Mesenchymal stem cell (in vitro differentiated cells and primary cell): ENCODE measurements at regions not wholly inside any gene's neighbourhood (a gene's known extent, or its start where the extent isn't known, plus 50 kb on each side); places are given as distances from the start of the nearest gene placed in this dataset.
"Not testable (repeated sequence)": the region's sequence is repeated elsewhere in the genome, so short reads cannot be mapped to it uniquely, and the experiment has no call there.

Experiments
- DNase-seq: peaks from one replicate; pipeline ENCODE4 v3.0.0-alpha.2; 2013
- H2AFZ ChIP-seq: one replicate; pipeline ENCODE4 v1.6.1; 2013; ENCODE audit warnings: low read depth, mild to moderate bottlenecking, control low read depth, inconsistent platforms, low read length, moderate library complexity
- H2AK5ac ChIP-seq: 2 replicates; pipeline ENCODE4 v1.6.1; 2013; ENCODE audit warnings: low read length, moderate library complexity, mild to moderate bottlenecking, inconsistent platforms; ENCODE audit not compliant: severe bottlenecking
- H2BK120ac ChIP-seq: one replicate; pipeline ENCODE4 v1.6.1; 2013; ENCODE audit warnings: low read depth, mild to moderate bottlenecking, inconsistent platforms, low read length, moderate library complexity
- H2BK12ac ChIP-seq, 2 experiments: one replicate each; pipeline ENCODE4 v1.6.1; 2013; ENCODE audit warnings: inconsistent platforms in 2 of 2, low read length in 2 of 2, mild to moderate bottlenecking in 2 of 2, moderate library complexity in 2 of 2, control low read depth in 1 of 2
- H2BK15ac ChIP-seq: one replicate; pipeline ENCODE4 v1.6.1; 2013; ENCODE audit warnings: mild to moderate bottlenecking, low read depth, inconsistent platforms; ENCODE audit not compliant: poor library complexity, severe bottlenecking
- H2BK5ac ChIP-seq: 2 replicates; pipeline ENCODE4 v1.6.1; 2013; ENCODE audit warnings: low read depth, mild to moderate bottlenecking, low read length, control low read depth, inconsistent platforms; ENCODE audit not compliant: poor library complexity, severe bottlenecking
- H3K14ac ChIP-seq, 2 experiments: one replicate each; pipeline ENCODE4 v1.6.1; 2013; ENCODE audit warnings: inconsistent platforms in 2 of 2, low read length in 2 of 2, control low read depth in 1 of 2, mild to moderate bottlenecking in 1 of 2, moderate library complexity in 1 of 2
- H3K18ac ChIP-seq, 2 experiments: one replicate each; pipeline ENCODE4 v1.6.1; 2013; ENCODE audit warnings: inconsistent platforms in 2 of 2, low read length in 2 of 2, control low read depth in 1 of 2, low read depth in 1 of 2, mild to moderate bottlenecking in 1 of 2
- H3K23ac ChIP-seq, 2 experiments: one replicate each; pipeline ENCODE4 v1.6.1; 2013; ENCODE audit warnings: inconsistent platforms in 2 of 2, low read length in 2 of 2, mild to moderate bottlenecking in 2 of 2, moderate library complexity in 2 of 2, control low read depth in 1 of 2
- H3K27ac ChIP-seq: 2 replicates; pipeline ENCODE4 v1.5.1; 2013; ENCODE audit warnings: mild to moderate bottlenecking, moderate library complexity, low read length, control low read depth, inconsistent platforms; ENCODE audit not compliant: poor library complexity, severe bottlenecking
- H3K27me3 ChIP-seq, 2 experiments: 2 replicates each; pipeline versions ENCODE4 v1.6.1 to v1.7.0; 2013; ENCODE audit warnings: low read length in 2 of 2, mild to moderate bottlenecking in 2 of 2, moderate library complexity in 2 of 2, control low read depth in 1 of 2, inconsistent platforms in 1 of 2; ENCODE audit not compliant: control insufficient read depth in 1 of 2, insufficient read depth in 1 of 2
- H3K36me3 ChIP-seq, 2 experiments: 2 replicates each; pipeline versions ENCODE4 v1.6.1 to v1.7.0; 2013; ENCODE audit warnings: low read length in 2 of 2, control low read depth in 1 of 2, inconsistent platforms in 1 of 2, low read depth in 1 of 2, mild to moderate bottlenecking in 1 of 2; ENCODE audit not compliant: insufficient read depth in 2 of 2, control insufficient read depth in 1 of 2
- H3K4ac ChIP-seq, 2 experiments: one replicate each; pipeline ENCODE4 v1.6.1; 2013; ENCODE audit warnings: inconsistent platforms in 2 of 2, low read length in 2 of 2, mild to moderate bottlenecking in 2 of 2, moderate library complexity in 2 of 2, control low read depth in 1 of 2, low read depth in 1 of 2
- H3K4me1 ChIP-seq: 2 replicates; pipeline ENCODE4 v1.6.1; 2013; ENCODE audit warnings: low read depth, low read length, control low read depth; ENCODE audit not compliant: control insufficient read depth, insufficient read depth
- H3K4me2 ChIP-seq: 2 replicates; pipeline ENCODE4 v1.6.1; 2013; ENCODE audit warnings: low read length, mild to moderate bottlenecking, inconsistent platforms; ENCODE audit not compliant: poor library complexity, severe bottlenecking
- H3K4me3 ChIP-seq, 2 experiments: 2 replicates each; pipeline versions ENCODE4 v1.5.1 to v1.7.0; 2013; ENCODE audit warnings: low read length in 2 of 2, mild to moderate bottlenecking in 2 of 2, control low read depth in 1 of 2, low read depth in 1 of 2; ENCODE audit not compliant: insufficient read depth in 1 of 2
- H3K79me1 ChIP-seq: replicated peaks from 2 replicates; pipeline ENCODE4 v1.6.1; 2013; ENCODE audit warnings: mild to moderate bottlenecking, control low read depth, low read length, inconsistent platforms; ENCODE audit not compliant: poor library complexity, severe bottlenecking
- H3K9ac ChIP-seq: 2 replicates; pipeline ENCODE4 v1.7.0; 2013; ENCODE audit warnings: mild to moderate bottlenecking, low read length, moderate library complexity
- H3K9me3 ChIP-seq: 2 replicates; pipeline ENCODE4 v1.7.0; 2013; ENCODE audit warnings: mild to moderate bottlenecking, low read length; ENCODE audit not compliant: control insufficient read depth
- H4K8ac ChIP-seq: one replicate; pipeline ENCODE4 v1.6.1; 2013; ENCODE audit warnings: inconsistent platforms, mild to moderate bottlenecking, low read length, moderate library complexity
- H4K91ac ChIP-seq: one replicate; pipeline ENCODE4 v1.6.1; 2013; ENCODE audit warnings: mild to moderate bottlenecking, low read length, inconsistent platforms
- WGBS: methylation state at CpG from one replicate; pipeline ENCODE4 v1.1.7; 2013; ENCODE audit warnings: mixed read lengths; 5-methylcytosine and 5-hydroxymethylcytosine counted together

GRCh38 chr4:132813061-132813460 lies 336.0 kb upstream of the PCDH10 start:
- 100% methylated on average over 2 of the region's 2 CpGs for WGBS

GRCh38 chr4:132818091-132818490 lies 331.0 kb upstream of the PCDH10 start:
- Histone ChIP-seq H3K18ac (no peak overlapping the region), H2BK120ac (no peak overlapping the region), H3K4me1 (peaks cover 3% of the 10 kb centered on the region), H3K27ac (no peak overlapping the region), H3K4me2 (no peak overlapping the region), H2BK5ac (no peak overlapping the region), H3K23ac (no peak overlapping the region), H4K91ac (no peak overlapping the region), H3K79me1 (no peaks in the 10 kb centered on the region), H3K9me3 (peaks cover 8% of the 10 kb centered on the region), H3K27me3 (no peaks in the 10 kb centered on the region), H2AK5ac (no peak overlapping the region), H2AFZ (no peak overlapping the region), H3K14ac (no peak overlapping the region), H3K36me3 (no peaks in the 10 kb centered on the region), H3K9ac (no peak overlapping the region), H3K4me3 (no peak overlapping the region), H2BK12ac (no peak overlapping the region), H2BK15ac (no peak overlapping the region), H3K4ac (no peak overlapping the region), H4K8ac (no peak overlapping the region)
- WGBS = 24% methylated on average over 15 of the region's 15 CpGs
- peak; percentile 54 for DNase-seq

More at GRCh38 chr4:132813061-132813460, 336.0 kb upstream of the PCDH10 start:
- not testable (repeated sequence) for H3K4me1 ChIP-seq, H3K36me3 ChIP-seq, H2BK5ac ChIP-seq, DNase-seq, H4K91ac ChIP-seq, H3K4me3 ChIP-seq, H2AFZ ChIP-seq, H3K18ac ChIP-seq, H3K4ac ChIP-seq, H2BK12ac ChIP-seq, H4K8ac ChIP-seq, H3K27me3 ChIP-seq, H2BK120ac ChIP-seq, H2AK5ac ChIP-seq, H2BK15ac ChIP-seq, H3K9ac ChIP-seq, H3K27ac ChIP-seq, H3K9me3 ChIP-seq, H3K79me1 ChIP-seq, H3K4me2 ChIP-seq, H3K14ac ChIP-seq, H3K23ac ChIP-seq

- no peak overlapping the region for H2BK12ac ChIP-seq
- no peak overlapping the region for H4K91ac ChIP-seq
- H4K8ac ChIP-seq = no peak overlapping the region
- no peak overlapping the region for H2AK5ac ChIP-seq
- H2AFZ ChIP-seq = no peak overlapping the region
- H3K27ac ChIP-seq = no peak overlapping the region
- WGBS = no CpG with 5 or more reads among the region's 1 CpG
- H2BK15ac ChIP-seq = no peak overlapping the region
- no peaks in the 10 kb centered on the region for H3K4me1 ChIP-seq
- no peak overlapping the region for H3K9ac ChIP-seq
- H3K9me3 ChIP-seq = peaks cover 8% of the 10 kb centered on the region
- H3K79me1 ChIP-seq = no peaks in the 10 kb centered on the region
- no peak overlapping the region for H3K4ac ChIP-seq
- H3K36me3 ChIP-seq = no peaks in the 10 kb centered on the region
- no peak overlapping the region for H3K18ac ChIP-seq
- no peak for DNase-seq
- no peak overlapping the region for H3K23ac ChIP-seq
- no peak overlapping the region for H2BK5ac ChIP-seq
- no peak overlapping the region for H2BK120ac ChIP-seq
- no peak overlapping the region for H3K4me3 ChIP-seq
- no peaks in the 10 kb centered on the region for H3K27me3 ChIP-seq
- H3K14ac ChIP-seq = no peak overlapping the region
- H3K4me2 ChIP-seq = no peak overlapping the region
Observed at GRCh38 chr4:132823419-132823818, 325.7 kb upstream of the PCDH10 start.

- H4K8ac ChIP-seq = no peak overlapping the region
- no peak overlapping the region for H3K27ac ChIP-seq
- H2BK5ac ChIP-seq = no peak overlapping the region
- no peak overlapping the region for H2BK12ac ChIP-seq
- H3K4ac ChIP-seq = no peak overlapping the region
- no peaks in the 10 kb centered on the region for H3K36me3 ChIP-seq
- no peak overlapping the region for H3K14ac ChIP-seq
- no peak overlapping the region for H3K4me3 ChIP-seq
- no peak overlapping the region for H2BK120ac ChIP-seq
- H2AFZ ChIP-seq = no peak overlapping the region
- H2AK5ac ChIP-seq = no peak overlapping the region
- H3K23ac ChIP-seq = no peak overlapping the region
- H4K91ac ChIP-seq = no peak overlapping the region
- H3K27me3 ChIP-seq = no peaks in the 10 kb centered on the region
- H3K4me2 ChIP-seq = no peak overlapping the region
- no peak overlapping the region for H2BK15ac ChIP-seq
- WGBS = 95% methylated on average over 8 of the region's 8 CpGs
- H3K9ac ChIP-seq = no peak overlapping the region
- no peaks in the 10 kb centered on the region for H3K79me1 ChIP-seq
- no peak for DNase-seq
- H3K4me1 ChIP-seq = no peaks in the 10 kb centered on the region
- peaks cover 3% of the 10 kb centered on the region for H3K9me3 ChIP-seq
- H3K18ac ChIP-seq = no peak overlapping the region
Observed at GRCh38 chr4:132824761-132825160, 324.3 kb upstream of the PCDH10 start.
